K562 (cell line): ENCODE measurements at regions not wholly inside any gene's neighbourhood (a gene's known extent, or its start where the extent isn't known, plus 50 kb on each side); places are given as distances from the start of the nearest gene placed in this dataset.

Source experiments
- ATAC-seq: fragments of 200-7000 bp; cut with Tn5 transposase; 3 replicates; pipeline ENCODE4 v1.9.1; 2020; ENCODE audit warnings: moderate library complexity
- BruUV-seq: library from RNA; stranded (reverse); fragments of 400-500 nt; replicated peaks from 2 replicates; lab custom pipeline; 2021; lab: Mats Ljungman, UMichigan
- CTCF ChIA-PET: fragments of 300-600 bp; formaldehyde crosslinking; extraction: SDS; loops from one replicate; lab custom pipeline; 2021; ENCODE audit warnings: low intra/inter-chr PET ratio; lab: Yijun Ruan, JAX
- POLR2A ChIA-PET: fragments of 300-600, 350-650 bp; sonication (Branson Sonifier 250); formaldehyde crosslinking; extraction: SDS; loops from one replicate; lab custom pipeline; 2021; ENCODE audit warnings: antibody characterized with exemption, inconsistent platforms; lab: Yijun Ruan, JAX
- DNase-seq, 4 experiments: peaks; one replicate each; pipeline versions ENCODE4 v3.0.0 to v3.0.0-alpha.2; 2011 to 2018; ENCODE audit warnings: low spot score in 3 of 4, mixed read lengths in 3 of 4; ENCODE audit errors: extremely low read depth in 1 of 4
- FAIRE-seq: peaks from 2 replicates; lab custom pipeline; 2011; peaks lifted over from hg19 to GRCh38; lab: Jason Lieb, UNC
- H2AFZ ChIP-seq: 2 replicates; pipeline ENCODE4 v1.6.0; 2011; ENCODE audit warnings: low read depth, low read length, control low read depth, inconsistent platforms
- H3K27ac ChIP-seq: fragments of 200-600 bp; 3 replicates; pipeline ENCODE4 v1.8.0; 2011; ENCODE audit warnings: low read depth, mild to moderate bottlenecking, control low read depth, inconsistent platforms, low read length, moderate library complexity, mixed read lengths; ENCODE audit errors: extremely low read depth
- H3K27me3 ChIP-seq, 2 experiments: fragments of 300-600 bp in 1 of 2; 2 replicates in 1 of 2; 3 replicates in 1 of 2; pipeline versions ENCODE4 v1.6.0 to v1.8.0; 2011; ENCODE audit warnings: inconsistent platforms in 2 of 2, low read length in 2 of 2, mild to moderate bottlenecking in 1 of 2, mixed read lengths in 1 of 2, moderate library complexity in 1 of 2; ENCODE audit not compliant: control insufficient read depth in 2 of 2, insufficient read depth in 2 of 2
- H3K36me3 ChIP-seq: fragments of 300-600 bp; 3 replicates; pipeline ENCODE4 v1.8.0; 2011; ENCODE audit warnings: mild to moderate bottlenecking, low read length, inconsistent platforms; ENCODE audit not compliant: control insufficient read depth, insufficient read depth
- H3K4me1 ChIP-seq, 2 experiments: fragments of 200-600 bp in 1 of 2; replicated peaks in 1 of 2; 2 replicates in 1 of 2; 3 replicates in 1 of 2; pipeline versions ENCODE4 v1.5.1 to v1.8.0; 2011; ENCODE audit warnings: inconsistent platforms in 2 of 2, low read length in 2 of 2, mild to moderate bottlenecking in 1 of 2, mixed read lengths in 1 of 2, moderate library complexity in 1 of 2; ENCODE audit not compliant: control insufficient read depth in 2 of 2, insufficient read depth in 2 of 2
- H3K4me2 ChIP-seq: 2 replicates; pipeline ENCODE4 v1.6.1; 2011; ENCODE audit warnings: low read length, control low read depth, inconsistent platforms, mixed read lengths; ENCODE audit not compliant: insufficient read depth
- H3K4me3 ChIP-seq: fragments of 200-600 bp; sonication (generic), shearing (Covaris generic); 2 replicates; pipeline ENCODE4 v1.5.1; 2016; ENCODE audit warnings: control low read depth, inconsistent platforms
- H3K79me2 ChIP-seq: fragments of 200-600 bp; 3 replicates; pipeline ENCODE4 v1.8.0; 2011; ENCODE audit warnings: low read length, inconsistent platforms; ENCODE audit not compliant: control insufficient read depth, insufficient read depth
- H3K9ac ChIP-seq, 2 experiments: 2 replicates each; pipeline versions ENCODE4 v1.6.0 to v1.6.1; 2011; ENCODE audit warnings: low read depth in 2 of 2, low read length in 2 of 2, control low read depth in 1 of 2, inconsistent platforms in 1 of 2, mild to moderate bottlenecking in 1 of 2, mixed read lengths in 1 of 2; ENCODE audit not compliant: insufficient read depth in 1 of 2
- H3K9me1 ChIP-seq: one replicate; pipeline ENCODE4 v1.6.0; 2011; ENCODE audit warnings: inconsistent platforms, mild to moderate bottlenecking, low read length, moderate library complexity; ENCODE audit not compliant: control insufficient read depth, insufficient read depth
- H3K9me3 ChIP-seq: replicated peaks from 2 replicates; pipeline ENCODE4 v1.5.1; 2011; ENCODE audit warnings: low read depth, low read length, inconsistent platforms; ENCODE audit not compliant: control insufficient read depth, insufficient read depth
- H4K20me1 ChIP-seq: replicated peaks from 2 replicates; pipeline ENCODE4 v1.6.1; 2011; ENCODE audit warnings: low read length, inconsistent platforms, mixed read lengths; ENCODE audit not compliant: control insufficient read depth, insufficient read depth
- CHD7 ChIP-seq: fragments of 200-600 bp; sonication (generic); IDR thresholded peaks from one replicate; pipeline ENCODE4 v1.6.1; 2012; ENCODE audit warnings: mild to moderate bottlenecking, low read depth, low read length, inconsistent platforms
- ETS2 ChIP-seq: IDR thresholded peaks from 2 replicates; pipeline ENCODE4 v1.6.1; 2016; ENCODE audit warnings: borderline replicate concordance, missing genetic modification characterization, mild to moderate bottlenecking, moderate library complexity, missing compliant biosample characterization; ENCODE audit not compliant: poor library complexity, severe bottlenecking
- MBD1 ChIP-seq: fragments of 250-450 bp; sonication (Bioruptor Pico); IDR thresholded peaks from 2 replicates; pipeline ENCODE4 v1.8.0; 2022; ENCODE audit warnings: inconsistent platforms
- PTRF ChIP-seq: fragments of 450-650 bp; IDR thresholded peaks from 2 replicates; pipeline ENCODE4 v1.6.1; 2016; ENCODE audit warnings: mild to moderate bottlenecking, missing genetic modification characterization, missing compliant biosample characterization
- ZNF668 ChIP-seq: fragments of 250-450 bp; sonication (Bioruptor Pico); IDR thresholded peaks from 2 replicates; pipeline ENCODE4 v1.8.0; 2022; ENCODE audit warnings: mild to moderate bottlenecking, inconsistent platforms
- in situ Hi-C: fragments of 300-500 bp; cut with MboI; formaldehyde crosslinking; loops from 4 replicates; pipeline ENCODE4 v1.15.0; 2018; ENCODE audit warnings: inconsistent platforms, mixed read lengths
- intact Hi-C: fragments of 100-400 bp; cut with micrococcal nuclease; formaldehyde crosslinking; loops from 2 replicates; pipeline ENCODE4 v1.14.2; 2022
- TF ChIP-seq, protein P1 (sequence below): fragments of 250-450 bp; sonication (Bioruptor Pico); IDR thresholded peaks from 2 replicates; pipeline ENCODE4 v1.8.0; 2022; ENCODE audit warnings: inconsistent platforms, mild to moderate bottlenecking, moderate library complexity, borderline replicate concordance

DNA sequence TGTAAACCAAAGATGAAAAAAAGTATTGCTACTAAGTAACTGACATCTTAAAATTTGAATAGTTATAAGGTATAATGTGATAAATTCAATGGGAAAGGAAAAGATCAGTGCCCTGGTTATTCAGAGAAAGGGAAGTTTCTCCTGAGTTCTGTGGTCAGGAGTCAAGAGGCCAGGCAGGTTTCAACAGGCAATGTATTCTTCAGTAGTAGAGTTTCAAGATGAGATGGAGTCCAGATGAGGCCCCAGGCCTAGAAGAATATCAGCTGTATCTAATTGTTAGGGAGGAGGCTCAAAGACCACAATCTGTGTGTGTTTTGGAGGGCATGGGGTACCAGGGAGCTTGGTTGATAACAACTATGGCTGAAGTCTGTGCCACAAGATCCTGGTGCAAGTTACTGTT lies 101.4 kb upstream of the DLX6 start:
- no peak for ATAC-seq
- in situ Hi-C loops = no loop called here
- BruUV-seq = no TSS peak
- no peaks in the 10 kb centered on the region for H3K9me1 ChIP-seq
- H2AFZ ChIP-seq = no peak overlapping the region
- ChIA-PET POLR2A (no interaction called here), CTCF (no interaction called here)
- H3K9me3 ChIP-seq = no peaks in the 10 kb centered on the region
- intact Hi-C loops = no loop called here
- H3K27me3 ChIP-seq = no peaks in the 10 kb centered on the region
- FAIRE-seq = no peak
- H3K4me3 ChIP-seq = no peak overlapping the region
- H3K27ac ChIP-seq = no peak overlapping the region
- H3K36me3 ChIP-seq = no peaks in the 10 kb centered on the region
- H3K4me1 ChIP-seq = no peaks in the 10 kb centered on the region
- no peak overlapping the region for H3K4me2 ChIP-seq
- no peak for DNase-seq
- no peaks in the 10 kb centered on the region for H3K79me2 ChIP-seq
- H3K9ac ChIP-seq = no peak overlapping the region
- H4K20me1 ChIP-seq = no peaks in the 10 kb centered on the region
- TF ChIP-seq, protein P1, sequence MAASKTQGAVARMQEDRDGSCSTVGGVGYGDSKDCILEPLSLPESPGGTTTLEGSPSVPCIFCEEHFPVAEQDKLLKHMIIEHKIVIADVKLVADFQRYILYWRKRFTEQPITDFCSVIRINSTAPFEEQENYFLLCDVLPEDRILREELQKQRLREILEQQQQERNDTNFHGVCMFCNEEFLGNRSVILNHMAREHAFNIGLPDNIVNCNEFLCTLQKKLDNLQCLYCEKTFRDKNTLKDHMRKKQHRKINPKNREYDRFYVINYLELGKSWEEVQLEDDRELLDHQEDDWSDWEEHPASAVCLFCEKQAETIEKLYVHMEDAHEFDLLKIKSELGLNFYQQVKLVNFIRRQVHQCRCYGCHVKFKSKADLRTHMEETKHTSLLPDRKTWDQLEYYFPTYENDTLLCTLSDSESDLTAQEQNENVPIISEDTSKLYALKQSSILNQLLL (CRISPR knock-in tag) = no peak
- TF ChIP-seq MBD1 = no peak
- TF ChIP-seq PTRF (tag) = no peak
- no peak for TF ChIP-seq CHD7
- TF ChIP-seq ETS2 (tag) = no peak
- TF ChIP-seq ZNF668 (CRISPR knock-in tag) = no peak
